GM12873 (cell line): ENCODE measurements at regions not wholly inside any gene's neighbourhood (a gene's known extent, or its start where the extent isn't known, plus 50 kb on each side); places are given as distances from the start of the nearest gene placed in this dataset.

Experiments used
- CTCF ChIP-seq: IDR thresholded peaks from 2 replicates; pipeline ENCODE4 v1.5.1; 2012; ENCODE audit warnings: low read depth, mild to moderate bottlenecking, moderate library complexity, low read length, control low read depth; ENCODE audit not compliant: insufficient read depth; ENCODE audit errors: missing control alignments

GRCh38 chrX:115889121-115889890 lies 281.2 kb upstream of the AGTR2 start:
- TF ChIP-seq CTCF = no peak

- TF ChIP-seq CTCF = no peak
Observed at GRCh38 chrX:115892056-115892708, 278.4 kb upstream of the AGTR2 start.

DNA sequence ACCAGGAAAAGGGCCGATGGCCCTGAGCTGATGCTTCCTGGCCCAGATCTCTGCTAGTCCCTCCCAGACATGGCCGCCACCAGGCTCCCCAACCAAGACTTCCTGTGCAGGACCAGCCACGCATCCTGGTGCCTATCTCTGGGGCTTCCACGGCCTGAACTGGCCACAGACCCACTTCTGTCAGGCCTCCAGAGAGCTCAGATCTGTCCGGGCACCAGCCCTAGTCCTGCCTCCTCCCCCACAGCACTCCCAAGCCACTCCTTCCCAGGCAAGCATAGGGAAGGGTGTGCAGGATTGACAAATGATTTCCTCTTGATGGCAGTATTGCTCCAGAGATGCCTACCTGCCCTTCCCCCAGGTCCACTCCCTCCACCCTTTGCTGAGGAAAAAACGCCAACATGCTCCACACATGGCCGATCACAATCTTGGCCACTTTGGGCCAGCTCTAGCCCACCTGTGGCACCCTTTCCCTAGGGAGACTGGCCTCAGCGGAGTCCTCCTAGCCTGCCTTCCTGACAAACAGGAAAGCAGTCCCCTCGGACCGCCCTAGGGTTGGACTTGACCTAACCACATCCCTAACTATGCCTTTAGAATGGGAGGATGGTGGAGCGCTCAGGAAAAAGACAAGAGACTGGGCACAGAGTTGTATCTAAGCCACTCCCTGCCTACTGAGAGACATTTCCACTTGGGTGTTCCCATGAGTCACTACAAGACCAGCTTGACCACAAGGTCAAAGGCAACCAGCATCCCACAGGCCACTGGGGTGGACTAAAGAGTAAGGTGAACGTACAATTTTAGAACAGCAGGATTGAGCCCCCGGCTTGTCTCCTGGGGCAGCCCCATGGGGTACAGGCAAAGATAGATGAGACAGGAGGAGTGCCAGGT lies 277.5 kb upstream of the AGTR2 start:
- TF ChIP-seq CTCF = peak; percentile 65

GRCh38 chrX:115894087-115894486 lies 276.5 kb upstream of the AGTR2 start:
- peak; percentile 71 for TF ChIP-seq CTCF

- TF ChIP-seq CTCF = no peak
Observed at GRCh38 chrX:115895678-115896329, 274.7 kb upstream of the AGTR2 start.

DNA sequence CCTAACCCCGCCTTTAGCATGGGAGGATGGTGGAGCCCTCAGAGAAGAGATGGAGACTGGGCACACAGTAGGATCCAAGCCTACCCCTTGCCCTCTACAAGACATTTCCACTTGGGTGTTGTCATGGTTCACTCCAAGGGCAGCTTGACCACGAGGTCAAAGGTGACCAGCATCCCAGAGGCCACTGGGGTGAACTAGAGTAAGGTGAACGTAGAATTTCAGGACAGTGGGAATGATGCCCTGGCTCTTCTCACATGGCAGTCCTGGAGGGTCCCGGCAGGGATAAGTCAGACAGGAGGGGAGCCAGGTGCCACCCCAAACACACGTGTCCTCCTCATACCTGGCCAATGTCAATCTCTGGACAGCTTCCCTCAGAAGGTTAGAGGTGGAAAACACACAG lies 274.2 kb upstream of the AGTR2 start:
- TF ChIP-seq CTCF = no peak
